GM18861 (cell line): ENCODE measurements at regions not wholly inside any gene's neighbourhood (a gene's known extent, or its start where the extent isn't known, plus 50 kb on each side); places are given as distances from the start of the nearest gene placed in this dataset.
"Not testable (repeated sequence)": the region's sequence is repeated elsewhere in the genome, so short reads cannot be mapped to it uniquely, and the experiment has no call there.

Experiments used
- ATAC-seq: cut with Tn5 transposase; IDR thresholded peaks from one replicate; pipeline ENCODE4 v1.9.1; 2021; ENCODE audit not compliant: unreplicated experiment

GRCh38 chr2:195471163-195471562 is 185.9 kb upstream of the SLC39A10 start:
- ATAC-seq: no peak

- no peak for ATAC-seq
Measured at GRCh38 chr2:195470622-195471021, 186.4 kb upstream of the SLC39A10 start.

- peak; percentile 81 for ATAC-seq
Measured at GRCh38 chr2:195468771-195469170, 188.3 kb upstream of the SLC39A10 start.

GRCh38 chr2:195466427-195466826 is 190.6 kb upstream of the SLC39A10 start:
- ATAC-seq: no peak

- no peak for ATAC-seq
Measured at GRCh38 chr2:195461010-195461409, 196.0 kb upstream of the SLC39A10 start.

GRCh38 chr2:195458936-195459335 is 198.1 kb upstream of the SLC39A10 start:
- no peak for ATAC-seq

GRCh38 chr2:195457873-195458272 is 199.2 kb upstream of the SLC39A10 start:
- no peak for ATAC-seq

GRCh38 chr2:195456771-195457170 is 200.3 kb upstream of the SLC39A10 start:
- ATAC-seq: no peak

- no peak for ATAC-seq
Measured at GRCh38 chr2:195451160-195451559, 205.9 kb upstream of the SLC39A10 start.

GRCh38 chr2:195450552-195451113 is 206.4 kb upstream of the SLC39A10 start:
- ATAC-seq: no peak

- no peak for ATAC-seq
Measured at GRCh38 chr2:195447323-195447975, 209.6 kb upstream of the SLC39A10 start.

- ATAC-seq: no peak
Measured at GRCh38 chr2:195445639-195446038, 211.4 kb upstream of the SLC39A10 start.

GRCh38 chr2:195443926-195444325 is 213.1 kb upstream of the SLC39A10 start:
- ATAC-seq: no peak

- ATAC-seq: no peak
Measured at GRCh38 chr2:195442458-195443175, 214.4 kb upstream of the SLC39A10 start.

- no peak for ATAC-seq
Measured at GRCh38 chr2:195438692-195439091, 218.3 kb upstream of the SLC39A10 start.

- ATAC-seq: no peak
Measured at GRCh38 chr2:195437521-195437920, 219.5 kb upstream of the SLC39A10 start.

- ATAC-seq: no peak
Measured at GRCh38 chr2:195434346-195434745, 222.7 kb upstream of the SLC39A10 start.

- ATAC-seq: not testable (repeated sequence)
Measured at GRCh38 chr2:195433729-195434128, 223.3 kb upstream of the SLC39A10 start.

GRCh38 chr2:195428673-195429072 is 228.4 kb upstream of the SLC39A10 start:
- ATAC-seq: no peak

GRCh38 chr2:195425328-195425727 is 231.7 kb upstream of the SLC39A10 start:
- no peak for ATAC-seq

- no peak for ATAC-seq
Measured at GRCh38 chr2:195419033-195419432, 238.0 kb upstream of the SLC39A10 start.

- no peak for ATAC-seq
Measured at GRCh38 chr2:195414537-195415100, 242.4 kb upstream of the SLC39A10 start.
